ENCODE measurements at regions not wholly inside any gene's neighbourhood (a gene's known extent, or its start where the extent isn't known, plus 50 kb on each side); places are given as distances from the start of the nearest gene placed in this dataset.

GRCh38 chr12:124184456-124184855 is 110.4 kb upstream of the RFLNA start:
- no peak for ATAC-seq
- Histone ChIP-seq H3K4me3 (no peak overlapping the region), H3K4me1 (peaks cover 0 to 3% of the 10 kb centered on the region in 2 donors), H3K9me3 (no peaks in the 10 kb centered on the region), H3K27ac (no peak overlapping the region), H3K27me3 (no peaks in the 10 kb centered on the region), H3K36me3 (no peaks in the 10 kb centered on the region)
- TF ChIP-seq, protein P1, sequence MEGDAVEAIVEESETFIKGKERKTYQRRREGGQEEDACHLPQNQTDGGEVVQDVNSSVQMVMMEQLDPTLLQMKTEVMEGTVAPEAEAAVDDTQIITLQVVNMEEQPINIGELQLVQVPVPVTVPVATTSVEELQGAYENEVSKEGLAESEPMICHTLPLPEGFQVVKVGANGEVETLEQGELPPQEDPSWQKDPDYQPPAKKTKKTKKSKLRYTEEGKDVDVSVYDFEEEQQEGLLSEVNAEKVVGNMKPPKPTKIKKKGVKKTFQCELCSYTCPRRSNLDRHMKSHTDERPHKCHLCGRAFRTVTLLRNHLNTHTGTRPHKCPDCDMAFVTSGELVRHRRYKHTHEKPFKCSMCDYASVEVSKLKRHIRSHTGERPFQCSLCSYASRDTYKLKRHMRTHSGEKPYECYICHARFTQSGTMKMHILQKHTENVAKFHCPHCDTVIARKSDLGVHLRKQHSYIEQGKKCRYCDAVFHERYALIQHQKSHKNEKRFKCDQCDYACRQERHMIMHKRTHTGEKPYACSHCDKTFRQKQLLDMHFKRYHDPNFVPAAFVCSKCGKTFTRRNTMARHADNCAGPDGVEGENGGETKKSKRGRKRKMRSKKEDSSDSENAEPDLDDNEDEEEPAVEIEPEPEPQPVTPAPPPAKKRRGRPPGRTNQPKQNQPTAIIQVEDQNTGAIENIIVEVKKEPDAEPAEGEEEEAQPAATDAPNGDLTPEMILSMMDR (IDR thresholded peaks at IDR 0.05 in 4 of 5, conservative IDR thresholded peaks at IDR 0.05 in 1 of 5) = no peak
- TF ChIP-seq POLR2A (IDR thresholded peaks at IDR 0.05) = no peak
- in situ Hi-C loops (cut with MboI; ENCODE audit: low sequenced_read_pairs in 4 of 4) = no loop called here
- no peak for DNase-seq
- intact Hi-C loops (cut with DNase I; ENCODE audit: low total_unique reads) = no loop called here

GRCh38 chr12:124185971-124186686 is 108.8 kb upstream of the RFLNA start:
- Histone ChIP-seq H3K27me3 (no peaks in the 10 kb centered on the region), H3K9me3 (no peaks in the 10 kb centered on the region), H3K4me1 (peaks cover 0 to 3% of the 10 kb centered on the region in 2 donors), H3K4me3 (no peak overlapping the region), H3K36me3 (no peaks in the 10 kb centered on the region), H3K27ac (no peak overlapping the region)
- DNase-seq (no peak), ATAC-seq (no peak)
- in situ Hi-C loops (cut with MboI; ENCODE audit: low sequenced_read_pairs in 4 of 4) = no loop called here
- intact Hi-C loops (cut with DNase I; ENCODE audit: low total_unique reads) = no loop called here
- TF ChIP-seq POLR2A (IDR thresholded peaks at IDR 0.05) = no peak
- TF ChIP-seq, protein P1 (IDR thresholded peaks at IDR 0.05 in 4 of 5, conservative IDR thresholded peaks at IDR 0.05 in 1 of 5) = no peak

DNA sequence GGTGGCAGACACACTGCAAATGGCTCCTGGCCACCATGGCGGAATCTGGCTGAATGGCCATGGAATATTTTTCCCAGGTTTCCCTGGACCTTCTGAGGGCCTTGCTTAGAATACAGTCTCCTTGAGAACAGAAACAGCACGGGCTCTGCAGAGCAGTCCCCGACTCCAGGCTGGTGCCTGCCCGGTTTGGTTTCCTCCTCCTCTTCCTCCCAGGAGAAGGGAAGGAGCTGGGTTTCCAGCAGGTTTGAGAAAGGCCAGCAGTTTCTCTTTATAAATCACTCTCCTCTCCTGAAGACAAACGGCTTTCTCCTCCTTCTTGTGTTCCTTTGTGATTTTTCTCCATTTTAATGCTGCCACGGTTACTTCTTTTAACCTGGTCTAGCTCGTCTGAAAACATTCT is 106.8 kb upstream of the RFLNA start:
- Histone ChIP-seq H3K4me1 (peaks cover 0 to 3% of the 10 kb centered on the region in 2 donors), H3K9me3 (no peaks in the 10 kb centered on the region), H3K27me3 (no peaks in the 10 kb centered on the region), H3K4me3 (no peak overlapping the region), H3K36me3 (no peaks in the 10 kb centered on the region), H3K27ac (no peak overlapping the region)
- ATAC-seq (no peak), DNase-seq (no peak)
- TF ChIP-seq, protein P1 (IDR thresholded peaks at IDR 0.05 in 4 of 5, conservative IDR thresholded peaks at IDR 0.05 in 1 of 5) = no peak
- TF ChIP-seq POLR2A (IDR thresholded peaks at IDR 0.05) = no peak
- intact Hi-C loops (cut with DNase I; ENCODE audit: low total_unique reads) = no loop called here
- in situ Hi-C loops (cut with MboI; ENCODE audit: low sequenced_read_pairs in 4 of 4) = no loop called here

DNA sequence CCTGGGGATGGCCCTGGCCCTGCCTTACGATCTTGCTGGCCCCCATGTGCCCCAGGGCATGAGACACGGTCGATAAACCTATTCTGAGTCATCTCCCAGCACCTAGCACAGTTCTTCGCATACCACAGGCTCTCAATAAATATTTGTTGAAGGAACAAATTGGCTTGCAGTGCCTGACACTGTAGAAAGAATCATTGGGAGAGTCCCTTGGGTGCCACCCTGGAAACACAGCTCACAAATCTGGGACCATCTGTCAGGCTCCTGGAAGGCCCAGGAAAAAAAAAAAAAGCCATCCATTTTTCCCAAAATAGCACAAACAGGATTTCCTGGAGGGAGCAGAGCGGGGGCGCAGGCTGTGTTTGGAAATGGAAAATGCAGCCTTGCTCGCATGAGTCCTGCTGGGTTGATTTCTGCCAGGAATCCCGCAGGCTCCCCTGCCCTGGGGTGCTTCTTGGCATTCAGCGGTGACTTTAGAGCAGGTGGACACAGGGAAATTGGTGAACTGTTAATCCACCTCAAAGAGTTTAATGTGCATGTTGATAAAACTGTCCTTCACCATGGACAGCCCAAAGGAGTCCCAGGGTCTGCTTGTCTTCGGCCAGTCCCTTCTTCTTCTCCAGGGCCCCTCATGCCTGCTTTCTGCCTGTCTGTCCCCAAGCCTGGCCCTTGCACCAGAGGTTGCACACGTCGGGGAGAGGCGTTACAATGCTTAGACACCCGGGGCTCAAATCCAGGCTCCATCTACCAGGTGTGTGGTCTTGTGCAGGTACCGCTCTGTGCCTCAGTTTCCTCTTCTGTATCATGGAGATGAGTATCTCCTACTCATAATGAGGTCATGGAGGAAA is 106.1 kb upstream of the RFLNA start:
- Histone ChIP-seq H3K4me1 (peaks cover 0 to 3% of the 10 kb centered on the region in 2 donors), H3K27me3 (no peaks in the 10 kb centered on the region), H3K4me3 (no peak overlapping the region), H3K36me3 (no peaks in the 10 kb centered on the region), H3K9me3 (no peaks in the 10 kb centered on the region), H3K27ac (no peak overlapping the region)
- intact Hi-C loops (cut with DNase I; ENCODE audit: low total_unique reads) (no loop called here), in situ Hi-C loops (cut with MboI; ENCODE audit: low sequenced_read_pairs in 4 of 4) (no loop called here)
- DNase-seq (no peak), ATAC-seq (no peak)
- no peak for TF ChIP-seq POLR2A (IDR thresholded peaks at IDR 0.05)
- TF ChIP-seq, protein P1 (IDR thresholded peaks at IDR 0.05 in 4 of 5, conservative IDR thresholded peaks at IDR 0.05 in 1 of 5) = no peak
